ENCODE measurements at regions not wholly inside any gene's neighbourhood (a gene's known extent, or its start where the extent isn't known, plus 50 kb on each side); places are given as distances from the start of the nearest gene placed in this dataset.
"Not testable (repeated sequence)": the region's sequence is repeated elsewhere in the genome, so short reads cannot be mapped to it uniquely, and the experiment has no call there.

GRCh38 chr5:120344181-120344580, 119.9 kb upstream of the PRR16 start:
- DNase-seq (ENCODE audit: low spot score), result no peak

- no peak for DNase-seq (ENCODE audit: low spot score)
Measured at GRCh38 chr5:120345947-120346346, 118.2 kb upstream of the PRR16 start.

- not testable (repeated sequence) for DNase-seq (ENCODE audit: low spot score)
Measured at GRCh38 chr5:120351071-120351470, 113.0 kb upstream of the PRR16 start.

DNA sequence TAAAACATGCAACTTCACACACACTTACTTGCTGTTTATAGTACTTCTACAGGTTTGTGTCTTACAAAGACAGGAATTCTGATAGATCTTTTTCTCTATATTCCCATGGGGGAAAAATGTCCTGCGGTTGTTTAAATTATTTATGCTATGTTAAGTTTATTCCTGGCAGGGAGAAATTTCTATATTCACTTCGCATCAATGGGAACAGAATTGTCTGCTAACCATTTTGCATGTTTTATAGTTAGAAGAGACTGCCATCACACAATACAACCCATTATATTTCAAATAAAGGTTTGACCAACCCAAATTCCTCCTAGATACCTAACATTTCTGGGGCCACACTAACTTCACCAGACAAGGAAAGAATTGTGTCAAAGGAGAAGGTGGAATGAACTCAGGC, 110.0 kb upstream of the PRR16 start:
- DNase-seq (ENCODE audit: low spot score), result no peak

GRCh38 chr5:120358949-120359348, 105.2 kb upstream of the PRR16 start:
- no peak for DNase-seq (ENCODE audit: low spot score)

DNA sequence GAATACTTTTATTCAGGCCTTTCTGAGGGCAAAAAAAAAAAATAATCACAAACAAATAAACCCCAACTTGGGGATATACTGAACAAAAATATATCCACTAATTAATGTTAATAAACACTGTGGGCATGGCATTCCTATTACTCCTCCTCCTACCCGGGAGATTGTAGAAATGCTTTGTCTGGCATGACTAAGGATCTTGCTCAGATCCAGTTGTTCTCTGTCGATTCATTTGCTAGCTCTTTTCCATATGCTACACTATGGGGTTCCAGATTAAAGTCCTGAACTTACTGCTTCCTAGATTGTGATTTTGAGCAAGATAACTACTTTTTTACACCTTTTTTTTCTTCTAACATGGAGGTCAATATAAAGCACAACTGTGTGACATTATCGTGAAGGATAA, 102.2 kb upstream of the PRR16 start:
- no peak for DNase-seq (ENCODE audit: low spot score)

GRCh38 chr5:120362426-120362825, 101.7 kb upstream of the PRR16 start:
- no peak for DNase-seq (ENCODE audit: low spot score)

DNA sequence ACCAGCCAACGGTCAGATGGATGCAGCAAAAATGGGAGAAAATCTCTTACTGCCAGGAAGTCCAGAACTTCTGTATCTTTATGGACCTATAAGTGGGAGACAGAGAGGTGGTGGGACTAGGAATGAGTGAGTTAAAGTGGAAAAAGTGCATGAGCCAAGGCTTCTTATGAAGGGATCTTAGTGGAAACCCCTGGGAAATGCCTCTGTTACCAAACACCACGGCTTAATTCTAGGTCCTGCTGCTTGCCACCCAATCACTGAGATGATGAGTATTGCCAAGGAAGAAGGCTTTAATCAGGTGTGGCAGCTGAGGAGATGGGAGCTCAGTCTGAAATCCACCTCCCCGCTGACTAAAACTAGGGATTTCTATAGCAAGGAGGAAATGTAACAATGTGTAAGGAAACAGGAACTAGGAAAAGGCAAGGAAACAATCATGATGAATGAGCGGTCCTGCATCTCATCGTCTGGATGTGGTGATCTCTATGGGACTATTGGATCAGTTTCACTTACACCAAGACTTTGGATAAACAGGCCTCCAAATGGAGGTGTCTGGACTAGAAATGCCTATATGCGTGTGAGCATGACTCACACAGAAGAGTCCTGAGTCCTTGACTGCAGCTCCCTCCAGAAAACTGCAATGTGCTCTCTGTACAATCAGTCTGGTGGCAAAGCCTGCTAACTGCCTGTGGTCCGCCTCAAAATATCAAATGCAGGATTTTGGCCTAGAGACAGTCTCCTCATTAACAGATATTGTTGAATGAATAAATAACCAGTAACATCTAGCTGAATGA, 98.2 kb upstream of the PRR16 start:
- no peak for DNase-seq (ENCODE audit: low spot score)

DNA sequence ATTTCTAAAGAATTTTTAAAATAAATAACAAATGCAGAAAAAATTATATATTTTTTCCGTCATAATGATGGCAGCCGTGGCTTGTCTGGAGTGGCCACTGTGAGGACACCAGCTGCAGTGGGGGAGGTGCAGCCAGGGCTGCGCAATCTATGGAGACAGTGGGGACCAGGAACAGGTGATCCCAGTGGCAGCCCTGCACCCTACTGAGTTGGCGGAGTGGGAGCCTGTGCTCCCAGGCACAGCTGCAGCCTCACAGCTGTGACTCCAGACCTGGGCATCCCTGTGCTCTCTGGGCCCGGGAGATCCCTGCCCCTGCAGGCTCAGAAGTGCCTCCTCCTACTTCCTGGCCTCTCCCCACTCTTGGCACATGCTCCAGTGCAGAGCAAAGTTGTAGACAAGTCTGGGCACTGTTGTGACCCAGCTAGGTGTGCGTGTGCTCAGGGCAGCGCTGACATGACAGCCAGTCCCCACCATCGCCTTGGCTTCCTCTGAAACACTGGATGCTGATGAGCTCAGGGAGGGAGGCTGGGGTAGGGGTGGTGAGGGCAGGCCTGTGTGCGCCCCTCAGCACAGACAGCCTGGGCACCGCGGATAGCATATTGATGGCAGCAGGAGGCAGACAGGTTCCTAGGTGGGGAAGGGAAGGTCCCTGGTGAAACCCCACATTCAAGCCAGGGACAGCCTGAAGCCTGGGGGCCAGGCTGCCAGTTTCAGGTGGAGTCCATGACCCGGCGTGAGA, 96.0 kb upstream of the PRR16 start:
- DNase-seq (ENCODE audit: low spot score), result no peak

DNA sequence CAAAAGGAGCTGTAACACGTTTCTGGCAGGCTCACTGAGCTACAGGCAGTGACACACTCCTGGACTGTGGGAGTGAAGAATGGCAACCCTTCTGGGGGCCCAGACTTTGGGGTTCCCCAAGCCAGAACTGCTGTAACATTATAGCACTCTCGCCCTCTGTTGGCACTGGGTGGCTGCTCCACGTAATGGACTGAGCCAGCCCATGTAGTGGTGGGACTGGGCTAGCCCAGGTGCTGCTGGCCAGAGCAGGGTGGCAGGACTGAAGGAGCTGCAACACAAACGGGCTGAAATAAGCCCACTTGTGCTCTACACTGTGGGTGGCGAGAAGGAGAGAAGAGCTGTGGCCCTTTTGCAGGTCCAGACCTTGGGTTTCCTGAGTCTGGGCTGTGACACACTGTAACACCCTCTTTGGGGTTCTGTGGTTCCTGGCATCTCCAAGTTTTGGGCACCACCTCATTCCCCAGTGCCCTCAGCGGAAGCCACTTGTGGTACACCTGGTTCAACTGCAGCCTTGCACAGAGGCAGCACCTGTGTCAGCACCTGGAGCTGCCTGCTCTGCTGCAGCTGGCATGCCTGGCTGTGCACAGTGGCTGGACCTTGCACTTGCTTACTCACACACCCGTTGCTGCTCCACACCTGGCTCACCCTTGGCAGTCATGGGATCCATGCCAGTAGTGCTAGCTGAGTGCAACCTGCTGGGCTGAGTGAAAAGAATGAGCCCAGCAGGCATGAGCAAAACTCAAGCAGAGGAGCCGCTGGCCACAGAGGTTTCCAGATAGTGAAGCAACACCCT, 95.0 kb upstream of the PRR16 start:
- no peak for DNase-seq (ENCODE audit: low spot score)

DNA sequence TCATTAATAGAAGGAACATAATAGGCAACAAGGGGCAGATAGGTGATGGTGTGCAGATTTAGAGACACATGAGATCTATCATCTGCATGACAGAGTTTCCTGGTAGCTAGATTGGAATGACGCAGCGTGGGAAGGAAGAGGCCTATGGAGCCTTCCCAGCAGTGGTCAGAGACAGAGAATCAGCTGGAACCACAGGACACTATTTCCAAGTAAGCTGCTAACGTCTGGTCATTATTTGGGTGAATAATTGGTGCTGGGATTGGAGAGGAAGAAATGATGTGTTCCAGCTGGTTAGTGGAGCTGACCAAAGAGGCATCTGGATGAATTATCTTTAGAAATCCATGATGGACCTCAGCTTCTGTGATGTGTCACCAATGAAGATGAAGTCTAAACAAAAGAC, 91.2 kb upstream of the PRR16 start:
- no peak for DNase-seq (ENCODE audit: low spot score)

DNA sequence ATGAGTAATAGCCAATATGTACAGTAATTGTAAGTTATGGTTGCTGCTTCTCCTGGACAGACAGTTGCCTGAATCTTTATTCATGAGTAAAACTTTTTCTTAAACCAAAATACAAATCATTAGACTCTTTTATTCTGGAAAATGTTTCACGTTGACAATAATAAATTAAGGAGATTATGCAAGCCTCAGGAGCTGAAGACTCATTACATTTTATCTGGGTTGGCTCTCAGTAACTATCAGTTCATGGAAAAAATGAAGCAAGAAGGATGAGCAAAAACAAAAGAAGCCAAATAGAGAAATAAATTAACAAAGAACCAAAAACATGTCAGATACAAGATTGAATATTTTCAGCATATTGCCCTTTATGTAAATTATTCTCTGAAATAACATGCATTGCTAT, 88.9 kb upstream of the PRR16 start:
- no peak for DNase-seq (ENCODE audit: low spot score)

DNA sequence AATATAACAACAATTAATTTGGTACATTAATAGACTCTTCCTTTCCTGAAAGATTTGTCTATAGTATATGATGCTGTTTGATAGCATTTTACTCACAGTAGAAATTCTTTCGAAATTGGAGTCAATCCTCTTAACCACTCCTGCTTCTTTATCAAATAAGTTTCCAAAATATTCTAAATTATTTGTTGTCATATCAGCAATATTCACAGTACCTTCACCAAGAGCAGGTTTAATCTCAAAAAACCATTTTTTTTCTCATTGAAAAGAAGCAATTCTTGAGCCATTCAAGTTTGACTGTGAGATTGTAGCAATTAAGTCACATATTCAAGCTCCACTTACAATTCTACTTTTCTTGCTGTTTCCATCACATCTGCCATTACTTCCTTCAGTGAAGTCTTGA, 83.5 kb upstream of the PRR16 start:
- no peak for DNase-seq (ENCODE audit: low spot score)

DNA sequence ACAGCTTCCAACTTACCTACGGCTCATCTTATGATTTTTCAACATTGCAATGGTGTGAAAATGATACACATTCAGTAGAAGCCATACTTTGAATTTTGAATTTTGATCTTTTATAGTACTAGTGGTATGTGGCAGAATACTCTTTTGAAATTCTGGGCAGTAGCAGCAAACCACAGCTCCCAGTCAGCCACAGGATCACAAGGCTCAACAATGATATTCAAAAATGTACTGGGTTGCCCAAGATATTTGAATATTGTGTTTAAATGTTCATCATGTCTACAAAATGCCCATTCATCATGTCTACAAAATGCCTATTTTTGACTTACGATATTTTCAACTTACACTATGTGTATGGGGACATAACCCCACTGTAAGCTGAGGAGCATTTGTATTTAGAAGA, 81.3 kb upstream of the PRR16 start:
- DNase-seq (ENCODE audit: low spot score), result no peak

DNA sequence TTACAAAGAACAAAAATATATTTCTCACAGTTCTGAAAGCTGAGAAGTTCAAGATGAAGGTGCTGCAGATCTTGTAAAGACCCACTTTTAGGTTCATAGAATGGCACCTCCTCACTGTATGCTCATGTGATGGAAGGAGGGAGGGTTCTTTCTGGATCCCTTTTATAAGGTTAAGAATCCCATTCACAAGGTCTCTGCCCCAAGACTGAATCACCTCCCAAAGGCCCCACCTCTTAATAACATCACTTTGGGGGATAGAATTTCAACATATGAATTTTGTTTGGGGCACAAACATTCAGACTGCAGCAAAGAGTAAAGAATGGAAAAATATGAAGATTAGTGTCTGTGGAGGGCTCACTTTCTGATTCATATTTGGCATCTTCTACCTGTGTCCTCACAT, 77.1 kb upstream of the PRR16 start:
- DNase-seq (ENCODE audit: low spot score), result no peak

DNA sequence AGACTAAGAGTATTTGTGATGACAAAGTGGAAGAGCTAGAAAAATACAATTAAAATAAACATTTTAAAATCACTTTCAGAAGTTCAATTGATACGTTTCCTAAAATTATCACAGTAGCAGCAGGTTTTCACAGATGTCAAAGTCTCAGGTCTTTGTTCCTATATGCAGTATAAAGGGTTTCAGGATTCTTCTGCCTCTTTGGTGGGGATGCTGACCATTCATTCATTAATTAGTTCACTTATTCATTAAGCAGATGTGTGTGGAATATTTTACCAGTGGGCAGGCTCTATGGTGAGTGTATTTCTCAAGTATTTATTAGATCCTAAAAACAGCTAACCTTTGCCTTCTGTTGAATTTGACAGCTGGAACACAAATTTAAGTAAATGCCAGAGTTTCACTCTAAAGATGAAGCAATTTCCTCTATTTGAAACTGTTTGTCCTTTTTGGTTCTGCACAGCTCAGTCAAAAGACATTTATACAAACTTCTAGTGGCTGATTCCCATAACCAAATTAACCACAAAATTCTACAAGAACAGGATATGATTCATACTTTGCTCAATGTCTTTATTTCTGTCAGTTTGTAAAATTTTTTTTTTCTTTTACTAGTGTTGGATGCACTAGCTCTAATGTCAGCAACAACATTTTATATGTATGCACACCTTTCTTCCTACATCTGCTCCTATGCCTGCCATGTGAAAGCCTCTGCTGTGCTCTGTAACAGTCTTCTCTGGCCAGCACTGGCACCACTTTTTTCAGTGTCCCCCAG, 75.9 kb upstream of the PRR16 start:
- no peak for DNase-seq (ENCODE audit: low spot score)

- no peak for DNase-seq (ENCODE audit: low spot score)
Measured at GRCh38 chr5:120394259-120394658, 69.8 kb upstream of the PRR16 start.

- no peak for DNase-seq (ENCODE audit: low spot score)
Measured at GRCh38 chr5:120396186-120396585, 67.9 kb upstream of the PRR16 start.

DNA sequence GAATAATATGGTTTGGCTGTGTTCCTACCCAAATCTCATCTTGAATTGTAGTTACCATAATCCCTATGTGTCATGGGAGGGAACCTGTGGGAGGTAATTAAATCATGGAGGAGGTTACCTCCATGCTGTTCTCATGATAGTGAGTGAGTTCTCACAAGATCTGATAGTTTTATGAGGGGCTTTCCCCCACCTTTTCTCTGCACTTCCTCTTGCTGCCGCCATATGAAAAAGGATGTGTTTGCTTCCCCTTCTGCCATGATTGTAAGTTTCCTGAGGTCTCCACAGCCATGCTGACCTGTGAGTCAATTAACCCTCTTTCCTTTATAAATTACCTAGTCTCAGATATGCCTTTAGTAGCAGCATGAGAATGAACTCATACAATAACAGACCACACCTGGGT, 63.7 kb upstream of the PRR16 start:
- DNase-seq (ENCODE audit: low spot score), result no peak

GRCh38 chr5:120402606-120403005, 61.5 kb upstream of the PRR16 start:
- no peak for DNase-seq (ENCODE audit: low spot score)

DNA sequence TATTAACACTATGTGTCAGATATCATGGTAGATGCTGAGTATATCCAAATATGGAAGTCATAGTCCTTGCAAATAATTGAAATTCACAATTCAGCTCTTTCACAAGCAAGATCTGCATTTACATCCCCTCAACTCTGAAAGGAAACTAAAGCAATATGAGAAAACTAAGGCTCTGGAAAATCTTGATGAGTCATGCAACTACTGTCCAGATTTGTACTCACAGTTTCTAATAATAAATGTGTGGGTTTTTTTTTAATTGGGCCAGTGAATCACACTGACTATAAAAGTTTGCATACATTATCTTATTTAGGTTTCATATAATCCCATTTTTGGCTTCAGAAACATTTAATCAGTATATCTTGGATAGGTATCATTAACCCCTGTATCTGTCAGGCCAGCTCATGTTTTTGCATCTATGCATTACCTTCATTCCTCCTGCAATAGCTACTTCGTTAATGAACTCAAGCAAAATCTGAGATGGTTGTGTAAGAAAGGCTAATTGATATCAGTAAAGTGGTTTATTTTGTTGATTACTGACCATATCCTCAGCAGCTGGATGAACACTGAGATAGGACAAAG, 58.7 kb upstream of the PRR16 start:
- DNase-seq (ENCODE audit: low spot score), result no peak

- no peak for DNase-seq (ENCODE audit: low spot score)
Measured at GRCh38 chr5:120405923-120406322, 58.2 kb upstream of the PRR16 start.

All from globus pallidus (tissue), 1 donor.